Kidney (tissue), 13 donors: ENCODE measurements at regions not wholly inside any gene's neighbourhood (a gene's known extent, or its start where the extent isn't known, plus 50 kb on each side); places are given as distances from the start of the nearest gene placed in this dataset.
"Not testable (repeated sequence)": the region's sequence is repeated elsewhere in the genome, so short reads cannot be mapped to it uniquely, and the experiment has no call there.

Experiments
- DNase-seq, 5 donors: peaks; one replicate each; pipeline ENCODE4 v3.0.0-alpha.2; 2013 to 2020
- FAIRE-seq: peaks from 2 replicates; lab custom pipeline; 2012; peaks lifted over from hg19 to GRCh38; lab: Jason Lieb, UNC
- H3K27ac ChIP-seq, 2 donors: one replicate each; pipeline ENCODE4 v1.7.0; 2013; ENCODE audit warnings: low read depth in 2 of 2, low read length in 2 of 2, inconsistent platforms in 1 of 2
- H3K27me3 ChIP-seq: one replicate; pipeline ENCODE4 v1.7.1; 2013; ENCODE audit warnings: low read length, inconsistent platforms; ENCODE audit not compliant: control insufficient read depth, insufficient read depth
- H3K36me3 ChIP-seq, 3 donors: one replicate each; pipeline versions ENCODE4 v1.7.0 to v1.7.1; 2013; ENCODE audit warnings: low read length in 3 of 3, control low read depth in 1 of 3, inconsistent platforms in 1 of 3; ENCODE audit not compliant: insufficient read depth in 3 of 3, control insufficient read depth in 2 of 3
- H3K4me1 ChIP-seq, 3 donors: one replicate each; pipeline versions ENCODE4 v1.7.0 to v1.7.1; 2013; ENCODE audit warnings: low read length in 3 of 3, inconsistent platforms in 1 of 3, low read depth in 1 of 3; ENCODE audit not compliant: control insufficient read depth in 2 of 3, insufficient read depth in 2 of 3
- H3K4me3 ChIP-seq, 3 donors: one replicate each; pipeline versions ENCODE4 v1.7.0 to v1.8.1; 2013; ENCODE audit warnings: low read length in 3 of 3, control low read depth in 1 of 3, inconsistent platforms in 1 of 3
- H3K9ac ChIP-seq, 3 donors: one replicate each; pipeline versions ENCODE4 v1.7.0 to v1.7.1; 2013; ENCODE audit warnings: low read length in 3 of 3, control low read depth in 1 of 3, inconsistent platforms in 1 of 3
- H3K9me3 ChIP-seq, 3 donors: one replicate each; pipeline versions ENCODE4 v1.7.0 to v1.7.1; 2013; ENCODE audit warnings: low read length in 3 of 3, control low read depth in 1 of 3, inconsistent platforms in 1 of 3; ENCODE audit not compliant: control insufficient read depth in 2 of 3, insufficient read depth in 1 of 3
- CTCF ChIP-seq: IDR thresholded peaks from 3 replicates; pipeline ENCODE4 v1.5.1; 2012; ENCODE audit warnings: mild to moderate bottlenecking, moderate library complexity, borderline replicate concordance; ENCODE audit not compliant: insufficient read depth; ENCODE audit errors: extremely low read depth
- intact Hi-C: fragments of 100-400 bp; cut with DNase I; formaldehyde crosslinking; loops from one replicate; pipeline ENCODE4 v1.11.1; 2022
- donor health status: control.
- donor health status: control.
- donor health status: control.
- donor health status: control.
- donor health status: control.
- donor health status: DM: yes; HTN: yes; CAD: no.
- donor health status: Normal renal cell carcinoma (clear cell type).

GRCh38 chr16:29229616-29230005 is 176.9 kb downstream of the NPIPB11 start:
- H3K4me3 ChIP-seq, H3K9me3 ChIP-seq, FAIRE-seq, H3K4me1 ChIP-seq, H3K36me3 ChIP-seq, H3K27me3 ChIP-seq, H3K27ac ChIP-seq, DNase-seq, intact Hi-C loops, H3K9ac ChIP-seq: not testable (repeated sequence)

- H3K36me3 ChIP-seq, H3K9ac ChIP-seq, H3K9me3 ChIP-seq, FAIRE-seq, DNase-seq, H3K27ac ChIP-seq, H3K4me3 ChIP-seq, H3K27me3 ChIP-seq, intact Hi-C loops, H3K4me1 ChIP-seq: not testable (repeated sequence)
These were observed 177.6 kb downstream of the NPIPB11 start for GRCh38 chr16:29228664-29229611.

GRCh38 chr16:29227751-29228663 is 178.5 kb downstream of the NPIPB11 start:
- FAIRE-seq, H3K4me3 ChIP-seq, H3K36me3 ChIP-seq: not testable (repeated sequence)

GRCh38 chr16:29226782-29227181 is 179.7 kb downstream of the NPIPB11 start:
- no peak overlapping the region for H3K9ac ChIP-seq
- no peaks in the 10 kb centered on the region for H3K27me3 ChIP-seq
- no peak for DNase-seq
- no peak for TF ChIP-seq CTCF
- H3K9me3 ChIP-seq, result no peaks in the 10 kb centered on the region
- H3K4me3 ChIP-seq, result no peak overlapping the region
- FAIRE-seq, result no peak
- H3K36me3 ChIP-seq, result no peaks in the 10 kb centered on the region
- intact Hi-C loops, result no loop called here
- H3K4me1 ChIP-seq, result peaks cover 0 to 5% (median 0%) of the 10 kb centered on the region in 3 donors
- no peak overlapping the region for H3K27ac ChIP-seq

More at GRCh38 chr16:29227751-29228663, 178.5 kb downstream of the NPIPB11 start:
- H3K27me3 ChIP-seq, H3K4me1 ChIP-seq, H3K9me3 ChIP-seq, intact Hi-C loops, H3K27ac ChIP-seq, H3K9ac ChIP-seq: not testable (repeated sequence)
- peak; percentile 58 for TF ChIP-seq CTCF
- DNase-seq, result peak in 4 of 5 donors; percentile 63 to 78 (median 72)

GRCh38 chr16:29224675-29225074 is 181.8 kb downstream of the NPIPB11 start:
- DNase-seq, H3K9ac ChIP-seq, H3K9me3 ChIP-seq, intact Hi-C loops, H3K27ac ChIP-seq, H3K4me3 ChIP-seq, FAIRE-seq, H3K4me1 ChIP-seq, H3K36me3 ChIP-seq, H3K27me3 ChIP-seq: not testable (repeated sequence)

GRCh38 chr16:29222615-29223014 is 183.9 kb downstream of the NPIPB11 start:
- FAIRE-seq, H3K9me3 ChIP-seq, H3K27ac ChIP-seq, H3K4me3 ChIP-seq, H3K4me1 ChIP-seq, H3K36me3 ChIP-seq, intact Hi-C loops, H3K9ac ChIP-seq, DNase-seq, H3K27me3 ChIP-seq: not testable (repeated sequence)
